ENCODE measurements at regions not wholly inside any gene's neighbourhood (a gene's known extent, or its start where the extent isn't known, plus 50 kb on each side); places are given as distances from the start of the nearest gene placed in this dataset.

DNA sequence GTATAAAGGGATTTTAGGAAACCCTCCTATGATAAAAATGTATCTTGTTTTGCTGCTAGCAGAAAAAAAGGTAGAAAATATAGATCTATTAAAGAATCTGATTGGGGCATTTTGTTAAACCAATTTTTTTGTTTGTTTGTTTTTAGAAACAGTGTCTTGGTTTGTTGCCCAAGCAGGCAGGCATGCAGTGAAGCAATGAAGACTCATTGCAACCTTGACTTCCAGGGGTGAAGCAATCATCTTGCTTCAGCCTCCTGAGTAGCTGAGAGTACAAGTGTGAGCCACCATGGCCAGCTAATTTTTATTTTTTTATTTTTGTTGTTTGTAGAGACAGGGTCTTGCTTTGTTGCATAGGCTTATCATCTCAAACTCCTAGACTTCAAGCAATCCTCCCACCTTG is 755.8 kb upstream of the EDIL3 start:
- Histone ChIP-seq H3K4me1 (ENCODE audit: insufficient read depth) (no peaks in the 10 kb centered on the region), H3K9me3 (ENCODE audit: low read depth) (no peaks in the 10 kb centered on the region), H3K27ac (no peak overlapping the region), H3K27me3 (no peaks in the 10 kb centered on the region), H3K36me3 (replicated peaks; ENCODE audit: insufficient read depth, low read depth) (no peaks in the 10 kb centered on the region), H2AFZ (no peak overlapping the region), H3K79me2 (no peaks in the 10 kb centered on the region), H3K4me2 (no peak overlapping the region), H3K9me2 (replicated peaks; ENCODE audit: insufficient read depth) (no peaks in the 10 kb centered on the region), H3K4me3 (no peak overlapping the region), H4K20me1 (ENCODE audit: insufficient read depth, poor library complexity, severe bottlenecking) (no peaks in the 10 kb centered on the region)
- DNase-seq (ENCODE audit: low spot score): no peak
- TF ChIP-seq EZH2 (IDR thresholded peaks at IDR 0.05; ENCODE audit: borderline replicate concordance): no peak

DNA sequence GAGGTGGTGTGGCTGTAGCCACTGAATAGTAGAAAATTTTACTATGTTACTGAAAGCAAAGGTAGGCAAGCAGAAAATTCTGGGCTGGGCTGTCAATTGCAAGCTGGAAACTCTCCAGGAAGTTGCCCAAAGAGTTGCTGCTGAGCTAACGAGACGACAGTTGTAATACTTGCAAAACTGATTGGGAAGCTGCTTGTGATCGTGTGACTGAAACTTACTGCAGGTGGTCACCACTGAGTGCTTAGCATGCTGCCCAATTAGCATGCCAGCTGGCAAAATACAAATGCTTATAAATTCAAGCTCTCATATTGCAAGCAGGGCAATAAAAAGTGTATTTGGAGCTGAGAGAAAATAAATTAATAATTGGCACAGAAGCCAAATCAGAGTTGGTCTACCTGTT is 758.5 kb upstream of the EDIL3 start:
- Histone ChIP-seq H3K4me1 (ENCODE audit: insufficient read depth) (no peaks in the 10 kb centered on the region), H3K9me2 (replicated peaks; ENCODE audit: insufficient read depth) (no peaks in the 10 kb centered on the region), H3K9me3 (ENCODE audit: low read depth) (no peaks in the 10 kb centered on the region), H3K36me3 (replicated peaks; ENCODE audit: insufficient read depth, low read depth) (no peaks in the 10 kb centered on the region), H3K27me3 (no peaks in the 10 kb centered on the region), H4K20me1 (ENCODE audit: insufficient read depth, poor library complexity, severe bottlenecking) (no peaks in the 10 kb centered on the region), H3K4me3 (no peak overlapping the region), H2AFZ (no peak overlapping the region), H3K4me2 (no peak overlapping the region), H3K79me2 (no peaks in the 10 kb centered on the region), H3K27ac (no peak overlapping the region)
- no peak for TF ChIP-seq EZH2 (IDR thresholded peaks at IDR 0.05; ENCODE audit: borderline replicate concordance)
- TF ChIP-seq, protein P1, sequence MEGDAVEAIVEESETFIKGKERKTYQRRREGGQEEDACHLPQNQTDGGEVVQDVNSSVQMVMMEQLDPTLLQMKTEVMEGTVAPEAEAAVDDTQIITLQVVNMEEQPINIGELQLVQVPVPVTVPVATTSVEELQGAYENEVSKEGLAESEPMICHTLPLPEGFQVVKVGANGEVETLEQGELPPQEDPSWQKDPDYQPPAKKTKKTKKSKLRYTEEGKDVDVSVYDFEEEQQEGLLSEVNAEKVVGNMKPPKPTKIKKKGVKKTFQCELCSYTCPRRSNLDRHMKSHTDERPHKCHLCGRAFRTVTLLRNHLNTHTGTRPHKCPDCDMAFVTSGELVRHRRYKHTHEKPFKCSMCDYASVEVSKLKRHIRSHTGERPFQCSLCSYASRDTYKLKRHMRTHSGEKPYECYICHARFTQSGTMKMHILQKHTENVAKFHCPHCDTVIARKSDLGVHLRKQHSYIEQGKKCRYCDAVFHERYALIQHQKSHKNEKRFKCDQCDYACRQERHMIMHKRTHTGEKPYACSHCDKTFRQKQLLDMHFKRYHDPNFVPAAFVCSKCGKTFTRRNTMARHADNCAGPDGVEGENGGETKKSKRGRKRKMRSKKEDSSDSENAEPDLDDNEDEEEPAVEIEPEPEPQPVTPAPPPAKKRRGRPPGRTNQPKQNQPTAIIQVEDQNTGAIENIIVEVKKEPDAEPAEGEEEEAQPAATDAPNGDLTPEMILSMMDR (IDR thresholded peaks at IDR 0.05; ENCODE audit: poor library complexity): no peak
- TF ChIP-seq EZH2phosphoT487 (IDR thresholded peaks at IDR 0.05; ENCODE audit: low read depth, severe bottlenecking, unreplicated experiment): no peak
- WGBS (ENCODE audit: low lambda C conversion rate, missing lambda C conversion rate): 63% methylated on average over 3 of the region's 3 CpGs
- no peak for DNase-seq (ENCODE audit: low spot score)

DNA sequence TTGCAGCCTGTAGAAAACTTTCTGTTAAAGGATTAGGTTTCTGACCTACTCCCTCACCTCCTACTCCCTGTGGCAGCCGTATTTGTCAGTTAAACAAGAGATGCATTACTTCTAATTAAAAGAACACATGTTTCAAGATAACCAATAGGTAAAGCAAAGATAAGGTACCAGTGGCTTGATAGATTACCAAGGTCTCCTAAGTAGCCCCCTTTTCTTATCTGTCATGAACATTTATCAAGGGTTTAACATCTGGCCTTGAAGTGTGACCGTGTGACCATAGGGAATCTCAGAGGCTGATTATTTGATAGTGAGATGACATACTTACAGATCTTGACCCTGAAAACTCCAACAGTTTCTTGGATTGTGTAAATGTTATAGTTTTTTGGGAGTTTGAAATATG is 764.0 kb upstream of the EDIL3 start:
- Histone ChIP-seq H3K79me2 (no peaks in the 10 kb centered on the region), H3K27me3 (no peaks in the 10 kb centered on the region), H3K4me3 (no peak overlapping the region), H3K27ac (no peak overlapping the region), H3K36me3 (replicated peaks; ENCODE audit: insufficient read depth, low read depth) (no peaks in the 10 kb centered on the region), H2AFZ (no peak overlapping the region), H4K20me1 (ENCODE audit: insufficient read depth, poor library complexity, severe bottlenecking) (no peaks in the 10 kb centered on the region), H3K9me2 (replicated peaks; ENCODE audit: insufficient read depth) (no peaks in the 10 kb centered on the region), H3K9me3 (ENCODE audit: low read depth) (no peaks in the 10 kb centered on the region), H3K4me2 (no peak overlapping the region), H3K4me1 (ENCODE audit: insufficient read depth) (no peaks in the 10 kb centered on the region)
- no peak for DNase-seq (ENCODE audit: low spot score)
- TF ChIP-seq, protein P1 (IDR thresholded peaks at IDR 0.05; ENCODE audit: poor library complexity): no peak
- TF ChIP-seq EZH2 (IDR thresholded peaks at IDR 0.05; ENCODE audit: borderline replicate concordance): no peak
- no peak for TF ChIP-seq EZH2phosphoT487 (IDR thresholded peaks at IDR 0.05; ENCODE audit: low read depth, severe bottlenecking, unreplicated experiment)
- WGBS (ENCODE audit: low lambda C conversion rate, missing lambda C conversion rate): 44% methylated on average over 2 of the region's 2 CpGs

DNA sequence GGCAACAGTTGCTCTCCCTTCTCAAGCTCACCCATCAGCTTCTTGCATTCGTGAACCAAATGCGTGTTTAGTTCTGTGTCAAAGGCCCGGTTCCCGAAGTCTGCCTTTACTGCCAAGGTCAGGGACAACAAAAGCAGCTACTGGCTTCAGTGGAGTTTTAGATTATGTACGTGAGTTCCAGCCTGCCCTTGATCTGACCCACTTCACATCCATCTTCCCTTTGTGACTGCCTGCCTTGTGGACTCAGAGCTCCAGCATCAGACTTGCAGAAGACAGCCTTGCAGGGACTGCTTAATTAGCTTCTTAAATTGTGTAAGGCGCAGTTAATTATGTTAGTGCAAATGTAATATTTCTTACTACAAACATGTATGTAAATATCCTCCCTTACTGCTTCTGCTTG is 774.7 kb upstream of the EDIL3 start:
- Histone ChIP-seq H3K36me3 (replicated peaks; ENCODE audit: insufficient read depth, low read depth) (no peaks in the 10 kb centered on the region), H3K4me3 (no peak overlapping the region), H3K4me1 (ENCODE audit: insufficient read depth) (no peaks in the 10 kb centered on the region), H3K4me2 (no peak overlapping the region), H4K20me1 (ENCODE audit: insufficient read depth, poor library complexity, severe bottlenecking) (no peaks in the 10 kb centered on the region), H3K79me2 (no peaks in the 10 kb centered on the region), H3K9me3 (ENCODE audit: low read depth) (no peaks in the 10 kb centered on the region), H3K27ac (no peak overlapping the region), H3K9me2 (replicated peaks; ENCODE audit: insufficient read depth) (no peaks in the 10 kb centered on the region), H2AFZ (no peak overlapping the region), H3K27me3 (no peaks in the 10 kb centered on the region)
- TF ChIP-seq EZH2phosphoT487 (IDR thresholded peaks at IDR 0.05; ENCODE audit: low read depth, severe bottlenecking, unreplicated experiment) (no peak), EZH2 (IDR thresholded peaks at IDR 0.05; ENCODE audit: borderline replicate concordance) (no peak)
- TF ChIP-seq, protein P1 (IDR thresholded peaks at IDR 0.05; ENCODE audit: poor library complexity): no peak
- no peak for DNase-seq (ENCODE audit: low spot score)
- WGBS (ENCODE audit: low lambda C conversion rate, missing lambda C conversion rate): 83% methylated on average over 6 of the region's 6 CpGs
